Loucy (cell line): ENCODE measurements at regions not wholly inside any gene's neighbourhood (a gene's known extent, or its start where the extent isn't known, plus 50 kb on each side); places are given as distances from the start of the nearest gene placed in this dataset.

ENCODE experiments used
- EZH2phosphoT487 ChIP-seq: fragments of 200-600 bp; IDR thresholded peaks from 2 replicates; pipeline ENCODE4 v1.6.1; 2018; ENCODE audit warnings: antibody characterized with exemption, mild to moderate bottlenecking, moderate library complexity, borderline replicate concordance
- TF ChIP-seq, protein P1 (sequence below): fragments of 200-600 bp; sonication (generic); conservative IDR thresholded peaks from 2 replicates; pipeline ENCODE4 v1.5.1; 2014; ENCODE audit warnings: mild to moderate bottlenecking, antibody characterized with exemption, low read length

GRCh38 chr13:80928241-80928640 lies 587.3 kb upstream of the SPRY2 start:
- TF ChIP-seq EZH2phosphoT487: no peak
- TF ChIP-seq, protein P1, sequence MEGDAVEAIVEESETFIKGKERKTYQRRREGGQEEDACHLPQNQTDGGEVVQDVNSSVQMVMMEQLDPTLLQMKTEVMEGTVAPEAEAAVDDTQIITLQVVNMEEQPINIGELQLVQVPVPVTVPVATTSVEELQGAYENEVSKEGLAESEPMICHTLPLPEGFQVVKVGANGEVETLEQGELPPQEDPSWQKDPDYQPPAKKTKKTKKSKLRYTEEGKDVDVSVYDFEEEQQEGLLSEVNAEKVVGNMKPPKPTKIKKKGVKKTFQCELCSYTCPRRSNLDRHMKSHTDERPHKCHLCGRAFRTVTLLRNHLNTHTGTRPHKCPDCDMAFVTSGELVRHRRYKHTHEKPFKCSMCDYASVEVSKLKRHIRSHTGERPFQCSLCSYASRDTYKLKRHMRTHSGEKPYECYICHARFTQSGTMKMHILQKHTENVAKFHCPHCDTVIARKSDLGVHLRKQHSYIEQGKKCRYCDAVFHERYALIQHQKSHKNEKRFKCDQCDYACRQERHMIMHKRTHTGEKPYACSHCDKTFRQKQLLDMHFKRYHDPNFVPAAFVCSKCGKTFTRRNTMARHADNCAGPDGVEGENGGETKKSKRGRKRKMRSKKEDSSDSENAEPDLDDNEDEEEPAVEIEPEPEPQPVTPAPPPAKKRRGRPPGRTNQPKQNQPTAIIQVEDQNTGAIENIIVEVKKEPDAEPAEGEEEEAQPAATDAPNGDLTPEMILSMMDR: no peak
